NCI-H1930 (cell line): ENCODE measurements at regions not wholly inside any gene's neighbourhood (a gene's known extent, or its start where the extent isn't known, plus 50 kb on each side); places are given as distances from the start of the nearest gene placed in this dataset.
A peak's percentile ranks its signal among the peaks of the same experiment; 100 is the strongest.
"Not testable (repeated sequence)": the region's sequence is repeated elsewhere in the genome, so short reads cannot be mapped to it uniquely, and the experiment has no call there.

Experiments
- DNase-seq, 2 experiments: peaks; one replicate each; lab custom pipeline; 2025; lab: John Stamatoyannopoulos, UW

DNA sequence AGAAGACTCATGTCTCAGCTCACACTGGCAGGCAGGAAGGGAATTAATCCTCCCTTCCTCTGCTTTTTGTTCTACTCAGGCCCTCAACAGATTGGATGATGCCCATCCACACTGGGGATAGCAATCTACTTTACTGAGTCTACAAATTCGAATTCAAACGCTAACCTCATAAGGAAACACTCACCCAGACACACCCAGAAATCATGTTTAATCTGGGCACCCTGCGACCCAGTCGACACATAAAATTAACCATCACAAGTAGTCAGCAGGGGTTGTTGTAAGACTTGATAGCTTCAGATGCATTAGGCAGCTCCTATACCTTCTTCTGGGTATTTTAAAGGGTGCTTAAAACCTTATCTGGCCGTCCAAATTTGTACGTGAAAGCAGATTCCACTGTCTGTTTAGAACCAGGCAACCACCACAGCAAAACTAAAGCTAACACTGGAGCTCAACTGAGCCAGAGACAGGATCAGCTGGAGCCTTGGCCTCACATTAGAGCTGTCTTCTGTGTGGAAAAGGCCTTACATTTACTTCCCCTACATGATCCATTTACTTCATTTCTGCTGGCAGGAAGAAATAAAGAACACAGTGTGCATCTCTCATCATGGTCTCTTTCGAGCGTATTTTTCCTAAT, 407.3 kb upstream of the PPP2R3A start:
- DNase-seq: no peak

DNA sequence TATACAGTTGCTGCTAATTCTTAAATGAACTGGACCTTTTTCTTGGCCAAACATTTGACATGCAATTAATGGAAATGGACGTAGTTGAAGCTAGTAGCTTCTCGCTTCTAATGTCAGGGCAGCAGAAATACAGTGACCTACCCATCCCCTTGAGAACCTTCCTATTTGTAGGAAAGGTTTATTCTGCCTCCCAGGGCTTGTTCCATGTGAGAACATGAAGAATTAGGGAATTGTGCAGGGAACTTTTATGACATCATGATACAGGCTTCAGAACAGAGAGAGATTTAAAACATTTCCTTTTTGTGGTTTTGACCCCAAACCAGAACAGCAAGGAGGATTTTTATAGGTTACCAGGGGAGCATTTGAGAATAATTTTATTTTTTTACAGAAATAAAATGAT, 406.6 kb upstream of the PPP2R3A start:
- no peak for DNase-seq

DNA sequence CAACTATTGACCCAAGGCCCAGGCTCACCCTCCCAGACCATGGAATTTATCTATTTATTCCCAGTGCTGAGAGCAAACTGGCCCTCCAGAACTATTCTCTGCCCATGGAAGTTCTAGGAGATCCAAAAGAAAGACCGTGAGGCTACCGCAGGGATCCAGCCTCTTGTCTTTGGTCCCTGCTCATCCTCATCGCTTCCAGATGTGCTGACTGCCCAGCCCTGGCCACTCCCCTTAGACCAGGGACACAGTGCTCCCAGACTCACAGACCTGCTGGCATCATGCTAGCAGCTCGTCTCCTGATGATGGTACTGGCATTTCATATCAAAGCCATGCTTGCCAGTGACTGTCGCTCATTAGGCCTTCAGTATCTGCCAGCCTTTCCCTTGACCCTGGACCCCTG, 405.7 kb upstream of the PPP2R3A start:
- DNase-seq: no peak

- DNase-seq: no peak
These were observed 404.7 kb upstream of the PPP2R3A start for GRCh38 chr3:135560847-135561246.

- no peak for DNase-seq
These were observed 400.8 kb upstream of the PPP2R3A start for GRCh38 chr3:135564696-135565095.

- DNase-seq: no peak
These were observed 400.0 kb upstream of the PPP2R3A start for GRCh38 chr3:135565546-135565945.

DNA sequence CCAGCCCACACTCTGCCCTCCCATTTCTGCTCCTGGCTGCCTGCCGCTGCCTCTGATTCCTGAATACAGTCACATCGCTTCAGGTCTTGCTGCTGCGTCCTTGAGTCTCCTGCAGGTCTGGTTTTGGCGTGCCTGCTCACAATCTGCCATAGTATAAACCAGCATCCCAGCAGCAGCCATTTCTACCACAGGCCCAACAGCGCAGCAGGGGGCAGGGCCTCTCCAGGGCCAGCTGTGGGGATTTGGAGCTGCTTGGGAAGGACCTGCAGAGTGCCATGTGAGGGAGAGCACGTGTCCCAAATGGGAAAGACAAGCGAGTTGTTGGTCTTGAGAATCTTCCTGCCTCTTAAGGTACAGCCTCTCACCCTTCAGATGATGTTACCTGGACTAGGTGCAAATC, 398.3 kb upstream of the PPP2R3A start:
- no peak for DNase-seq

DNA sequence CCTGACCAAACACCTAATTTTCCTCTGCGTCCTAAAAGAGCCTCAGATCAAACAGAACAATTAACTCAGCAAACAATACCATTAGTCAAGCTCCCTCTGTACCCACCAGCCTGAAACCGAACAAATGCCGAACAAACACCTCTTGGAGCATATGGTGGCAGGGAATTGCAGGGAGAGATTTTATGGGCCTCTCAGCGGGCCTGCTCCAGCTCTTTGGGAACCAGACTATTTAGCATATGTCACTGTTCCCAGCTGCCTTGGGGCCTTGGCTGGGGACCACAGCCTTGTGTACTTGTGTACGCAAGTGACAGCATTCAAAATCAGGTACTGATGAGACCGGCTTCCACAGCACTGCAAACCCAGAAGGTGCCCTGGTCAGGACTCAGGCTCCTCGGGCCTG, 388.8 kb upstream of the PPP2R3A start:
- peak; percentile 41 to 64 for DNase-seq

- no peak for DNase-seq
These were observed 383.7 kb upstream of the PPP2R3A start for GRCh38 chr3:135581806-135582205.

GRCh38 chr3:135582800-135583199, 382.7 kb upstream of the PPP2R3A start:
- no peak for DNase-seq

GRCh38 chr3:135596563-135596962, 369.0 kb upstream of the PPP2R3A start:
- no peak for DNase-seq

GRCh38 chr3:135597855-135598254, 367.7 kb upstream of the PPP2R3A start:
- DNase-seq: no peak

GRCh38 chr3:135598597-135598996, 366.9 kb upstream of the PPP2R3A start:
- DNase-seq: no peak

DNA sequence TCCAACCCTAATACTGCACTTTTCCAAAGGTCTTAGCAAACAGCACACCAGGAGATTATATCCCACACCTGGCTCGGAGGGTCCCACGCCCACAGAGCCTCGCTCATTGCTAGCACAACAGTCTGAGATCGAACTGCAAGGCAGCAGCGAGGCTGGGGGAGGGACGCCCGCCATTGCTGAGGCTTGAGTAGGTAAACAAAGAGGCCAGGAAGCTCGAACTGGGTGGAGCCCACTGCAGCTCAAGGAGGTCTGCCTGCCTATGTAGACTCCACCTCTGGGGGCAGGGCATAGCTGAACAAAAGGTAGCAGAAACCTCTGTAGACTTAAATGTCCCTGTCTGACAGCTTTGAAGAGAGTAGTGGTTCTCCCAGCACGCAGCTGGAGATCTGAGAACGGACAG, 361.0 kb upstream of the PPP2R3A start:
- DNase-seq: not testable (repeated sequence)

DNA sequence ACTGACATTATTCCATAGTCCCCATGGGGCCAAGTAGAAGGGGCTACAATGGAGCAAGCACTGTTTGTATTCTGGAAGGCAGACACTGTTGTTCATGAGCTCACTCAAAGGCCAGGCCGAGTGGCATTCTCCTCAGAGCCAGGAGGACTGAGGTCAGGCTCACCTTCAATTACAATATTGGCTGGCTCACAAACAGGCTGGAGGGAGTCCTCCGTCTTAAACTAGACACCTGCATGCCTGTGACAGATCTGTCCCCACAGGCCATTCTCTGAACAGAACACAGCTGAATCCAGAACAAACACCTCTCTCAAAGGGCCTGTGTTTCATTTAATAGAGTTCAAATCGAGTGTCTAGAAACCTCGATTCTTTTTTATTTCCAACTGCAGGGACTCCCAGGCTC, 347.4 kb upstream of the PPP2R3A start:
- no peak for DNase-seq

DNA sequence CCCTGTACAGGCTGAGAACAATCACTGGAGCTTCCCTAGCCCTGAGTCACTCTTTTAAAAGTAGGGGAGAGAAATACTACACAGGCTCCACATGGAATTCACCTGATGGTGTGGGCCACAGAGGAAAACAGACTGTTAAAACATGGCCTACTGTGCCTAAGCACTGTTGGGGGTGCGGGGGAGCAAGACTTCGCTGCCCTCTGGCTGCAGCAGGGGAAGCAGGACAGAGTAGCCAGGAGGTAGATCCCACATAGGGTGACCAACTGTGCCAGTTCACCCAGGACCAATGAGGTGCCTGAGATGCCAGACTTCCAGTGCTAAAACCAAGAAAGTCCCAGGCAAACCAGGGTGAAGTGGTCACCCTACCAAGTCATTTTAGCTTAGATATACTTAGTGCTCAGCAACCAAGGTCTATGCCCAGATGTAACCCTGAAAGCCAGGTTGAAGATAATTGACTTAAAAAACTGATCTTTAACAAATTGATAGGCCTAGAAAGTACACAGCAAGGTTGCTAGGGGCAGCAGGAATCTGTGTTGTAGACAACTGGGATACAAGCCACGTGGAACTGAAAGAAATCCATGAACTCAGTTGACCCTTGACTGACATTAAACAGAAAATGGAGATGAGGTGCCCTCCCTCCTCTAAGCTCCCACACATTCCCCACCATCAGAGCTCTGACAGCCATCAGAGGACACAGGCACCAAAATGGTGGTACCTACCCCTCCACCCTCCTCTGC, 344.2 kb upstream of the PPP2R3A start:
- no peak for DNase-seq

GRCh38 chr3:135622215-135622614, 343.3 kb upstream of the PPP2R3A start:
- no peak for DNase-seq

GRCh38 chr3:135622656-135623055, 342.9 kb upstream of the PPP2R3A start:
- DNase-seq: no peak

GRCh38 chr3:135623558-135623957, 342.0 kb upstream of the PPP2R3A start:
- no peak for DNase-seq

- no peak for DNase-seq
These were observed 338.5 kb upstream of the PPP2R3A start for GRCh38 chr3:135627057-135627456.

- DNase-seq: no peak
These were observed 335.7 kb upstream of the PPP2R3A start for GRCh38 chr3:135629701-135630408.

GRCh38 chr3:135632556-135633065, 332.9 kb upstream of the PPP2R3A start:
- DNase-seq: no peak

DNA sequence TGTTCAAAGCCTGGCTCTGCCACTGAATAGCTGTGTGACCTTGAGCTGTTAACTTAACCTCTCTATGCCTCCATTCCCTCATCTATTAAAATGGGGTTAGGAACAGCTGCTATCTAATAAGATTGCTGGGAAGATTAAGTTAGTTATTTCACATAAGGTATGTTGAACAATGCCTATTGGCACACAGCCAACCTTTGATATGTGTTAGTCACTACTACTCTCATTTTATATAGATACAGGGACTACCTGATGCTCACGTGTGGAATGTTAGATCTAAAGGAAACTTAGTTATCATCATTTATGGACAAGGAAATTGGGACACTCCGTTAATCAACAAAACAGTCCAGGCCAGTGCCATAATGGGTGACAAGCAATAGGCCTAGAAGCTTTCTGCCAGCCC, 332.4 kb upstream of the PPP2R3A start:
- DNase-seq: no peak
